AML-193 (cell line): ENCODE measurements at regions not wholly inside any gene's neighbourhood (a gene's known extent, or its start where the extent isn't known, plus 50 kb on each side); places are given as distances from the start of the nearest gene placed in this dataset.
A peak's percentile ranks its signal among the peaks of the same experiment; 100 is the strongest.
"Not testable (repeated sequence)": the region's sequence is repeated elsewhere in the genome, so short reads cannot be mapped to it uniquely, and the experiment has no call there.

Experiments used
- DNase-seq, 2 experiments: peaks; one replicate each; lab custom pipeline; 2025; lab: John Stamatoyannopoulos, UW

GRCh38 chr10:91088300-91089140 lies 131.9 kb upstream of the PCGF5 start:
- peak; percentile 39 to 60 for DNase-seq

GRCh38 chr10:91090761-91091529 lies 129.5 kb upstream of the PCGF5 start:
- DNase-seq = peak in 1 of 2 experiments; percentile 1

- DNase-seq = no peak
These were observed 128.7 kb upstream of the PCGF5 start for GRCh38 chr10:91091780-91092179.

GRCh38 chr10:91096274-91096673 lies 124.2 kb upstream of the PCGF5 start:
- DNase-seq = no peak

- DNase-seq = no peak
These were observed 123.2 kb upstream of the PCGF5 start for GRCh38 chr10:91097313-91097712.

- not testable (repeated sequence) for DNase-seq
These were observed 122.4 kb upstream of the PCGF5 start for GRCh38 chr10:91098021-91098420.

GRCh38 chr10:91103384-91104192 lies 116.9 kb upstream of the PCGF5 start:
- DNase-seq = no peak

GRCh38 chr10:91104193-91105041 lies 116.0 kb upstream of the PCGF5 start:
- DNase-seq = no peak

GRCh38 chr10:91105269-91105668 lies 115.2 kb upstream of the PCGF5 start:
- DNase-seq = no peak

- no peak for DNase-seq
These were observed 111.6 kb upstream of the PCGF5 start for GRCh38 chr10:91108820-91109219.

- DNase-seq = no peak
These were observed 109.4 kb upstream of the PCGF5 start for GRCh38 chr10:91111060-91111459.

- no peak for DNase-seq
These were observed 104.7 kb upstream of the PCGF5 start for GRCh38 chr10:91115618-91116390.

GRCh38 chr10:91117505-91117904 lies 103.0 kb upstream of the PCGF5 start:
- DNase-seq = no peak

GRCh38 chr10:91120348-91120747 lies 100.1 kb upstream of the PCGF5 start:
- no peak for DNase-seq

- no peak for DNase-seq
These were observed 97.2 kb upstream of the PCGF5 start for GRCh38 chr10:91123261-91123660.

GRCh38 chr10:91124016-91124415 lies 96.4 kb upstream of the PCGF5 start:
- DNase-seq = no peak

GRCh38 chr10:91126471-91126870 lies 94.0 kb upstream of the PCGF5 start:
- no peak for DNase-seq

GRCh38 chr10:91127341-91128082 lies 93.0 kb upstream of the PCGF5 start:
- peak in 1 of 2 experiments; percentile 2 for DNase-seq

- DNase-seq = no peak
These were observed 85.3 kb upstream of the PCGF5 start for GRCh38 chr10:91135113-91135512.
